Mucosa of rectum (tissue), 2 donors: ENCODE measurements at regions not wholly inside any gene's neighbourhood (a gene's known extent, or its start where the extent isn't known, plus 50 kb on each side); places are given as distances from the start of the nearest gene placed in this dataset.

ENCODE experiments used
- H3K27ac ChIP-seq, 2 donors: one replicate each; pipeline ENCODE4 v1.7.0; 2013; ENCODE audit warnings: inconsistent platforms in 2 of 2, low read depth in 2 of 2, low read length in 2 of 2
- H3K27me3 ChIP-seq, 2 donors: one replicate each; pipeline ENCODE4 v1.7.0; 2013; ENCODE audit warnings: low read length in 2 of 2; ENCODE audit not compliant: control insufficient read depth in 2 of 2, insufficient read depth in 2 of 2
- H3K36me3 ChIP-seq, 2 donors: one replicate each; pipeline ENCODE4 v1.7.0; 2013; ENCODE audit warnings: low read length in 2 of 2; ENCODE audit not compliant: control insufficient read depth in 2 of 2, insufficient read depth in 2 of 2
- H3K4me1 ChIP-seq, 2 donors: one replicate each; pipeline ENCODE4 v1.7.0; 2013; ENCODE audit warnings: low read length in 2 of 2, mild to moderate bottlenecking in 1 of 2; ENCODE audit not compliant: control insufficient read depth in 2 of 2, insufficient read depth in 2 of 2
- H3K4me3 ChIP-seq, 2 donors: one replicate each; pipeline ENCODE4 v1.7.0; 2013; ENCODE audit warnings: low read length in 2 of 2
- H3K9ac ChIP-seq, 2 donors: one replicate each; pipeline ENCODE4 v1.7.0; 2013; ENCODE audit warnings: low read length in 2 of 2, low read depth in 1 of 2, mild to moderate bottlenecking in 1 of 2
- H3K9me3 ChIP-seq, 2 donors: one replicate each; pipeline ENCODE4 v1.7.0; 2013; ENCODE audit warnings: low read length in 2 of 2; ENCODE audit not compliant: control insufficient read depth in 2 of 2
- donor health status: healthy.
- donor health status: Normal muscosa, but diverticular disease.

GRCh38 chr5:158286827-158287226 is 427.9 kb upstream of the CLINT1 start:
- H3K4me1 ChIP-seq, result peaks cover 3 to 6% of the 10 kb centered on the region in 2 donors
- no peak overlapping the region for H3K9ac ChIP-seq
- no peaks in the 10 kb centered on the region for H3K27me3 ChIP-seq
- H3K27ac ChIP-seq, result no peak overlapping the region
- no peaks in the 10 kb centered on the region for H3K36me3 ChIP-seq
- no peak overlapping the region for H3K4me3 ChIP-seq
- no peaks in the 10 kb centered on the region for H3K9me3 ChIP-seq

DNA sequence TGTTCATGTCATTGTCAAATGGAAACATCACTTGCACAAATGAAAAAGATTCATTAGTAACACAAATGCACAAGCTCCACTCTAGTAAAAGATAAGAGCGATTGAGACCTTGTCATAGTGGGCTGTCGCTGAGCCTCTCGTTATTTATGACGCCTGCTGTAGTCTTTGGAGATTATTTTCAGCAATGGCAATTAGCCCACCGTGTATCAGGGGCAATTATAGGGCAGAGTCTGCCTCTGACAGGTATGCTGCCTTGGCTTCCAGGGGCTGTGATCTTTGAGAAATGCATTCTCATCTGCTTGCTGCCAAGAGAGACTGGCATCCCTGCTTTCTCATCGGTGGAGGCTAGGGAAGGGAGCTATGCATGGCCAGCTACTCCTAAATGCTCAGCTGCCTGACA is 426.8 kb upstream of the CLINT1 start:
- H3K4me1 ChIP-seq, result peaks cover 3 to 6% of the 10 kb centered on the region in 2 donors
- no peak overlapping the region for H3K4me3 ChIP-seq
- H3K27ac ChIP-seq, result no peak overlapping the region
- H3K9ac ChIP-seq, result no peak overlapping the region
- no peaks in the 10 kb centered on the region for H3K27me3 ChIP-seq
- H3K9me3 ChIP-seq, result no peaks in the 10 kb centered on the region
- H3K36me3 ChIP-seq, result no peaks in the 10 kb centered on the region

- Histone ChIP-seq H3K9ac (no peak overlapping the region), H3K36me3 (no peaks in the 10 kb centered on the region), H3K4me1 (peaks cover 3 to 6% of the 10 kb centered on the region in 2 donors), H3K9me3 (no peaks in the 10 kb centered on the region), H3K27me3 (no peaks in the 10 kb centered on the region), H3K27ac (no peak overlapping the region), H3K4me3 (no peak overlapping the region)
Observed at GRCh38 chr5:158284242-158284641, 425.3 kb upstream of the CLINT1 start.

DNA sequence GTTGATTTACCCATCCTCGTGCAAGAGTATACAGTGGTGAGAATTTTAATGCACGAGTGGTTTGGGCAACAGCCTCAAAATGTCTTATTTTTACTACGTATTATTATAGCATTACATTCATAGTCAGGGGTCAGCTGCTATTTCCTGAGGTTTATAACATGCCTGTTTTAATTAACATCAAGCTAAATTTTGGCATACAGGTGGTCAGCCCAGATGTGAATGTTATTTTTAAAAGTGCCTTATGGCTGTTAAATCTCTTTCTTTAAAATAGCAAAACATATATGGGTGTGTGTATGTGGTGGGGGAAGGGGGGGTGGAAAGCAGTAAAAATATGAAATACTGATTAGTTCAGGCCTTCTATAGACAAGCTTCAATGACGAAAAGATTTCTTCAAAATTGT is 424.5 kb upstream of the CLINT1 start:
- H3K4me1 ChIP-seq, result peaks cover 3 to 6% of the 10 kb centered on the region in 2 donors
- H3K9me3 ChIP-seq, result no peaks in the 10 kb centered on the region
- no peak overlapping the region for H3K4me3 ChIP-seq
- no peak overlapping the region for H3K9ac ChIP-seq
- H3K27me3 ChIP-seq, result no peaks in the 10 kb centered on the region
- no peaks in the 10 kb centered on the region for H3K36me3 ChIP-seq
- H3K27ac ChIP-seq, result no peak overlapping the region

DNA sequence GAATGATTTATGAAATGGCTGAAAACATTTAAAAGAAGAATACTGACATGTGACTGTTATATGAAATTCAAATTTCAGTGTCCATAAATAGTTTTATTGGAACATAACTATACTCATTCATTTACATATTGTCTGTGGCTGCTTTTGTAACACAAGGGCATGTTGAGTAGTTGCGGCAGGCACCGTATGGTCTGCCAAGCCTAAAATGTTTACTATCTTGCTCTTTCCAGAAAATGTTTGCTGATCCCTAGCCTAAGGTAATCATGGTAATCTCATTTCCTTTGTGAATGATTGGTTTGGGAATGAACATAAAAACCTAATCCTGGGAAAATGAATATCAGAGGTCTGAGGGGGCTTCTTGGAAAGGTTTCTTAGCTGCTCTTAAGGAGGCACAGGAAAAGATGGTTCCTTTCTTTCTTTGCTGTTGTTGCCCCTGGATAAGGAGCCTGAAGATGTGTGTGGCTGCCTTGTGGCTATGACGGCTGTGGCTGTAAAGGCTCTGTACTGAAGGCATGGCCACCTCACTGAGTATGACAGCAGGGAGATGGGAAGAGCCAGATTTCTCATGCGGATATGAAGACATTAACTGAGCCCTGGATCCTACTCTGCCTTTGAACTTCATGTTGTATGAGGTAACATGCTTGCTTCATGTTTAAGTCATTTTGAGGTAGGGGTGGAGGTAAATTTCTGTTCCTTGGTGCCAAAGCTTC is 419.4 kb upstream of the CLINT1 start:
- Histone ChIP-seq H3K4me1 (no peaks in the 10 kb centered on the region), H3K9me3 (no peaks in the 10 kb centered on the region), H3K27me3 (no peaks in the 10 kb centered on the region), H3K36me3 (no peaks in the 10 kb centered on the region), H3K27ac (no peak overlapping the region), H3K4me3 (no peak overlapping the region), H3K9ac (no peak overlapping the region)

DNA sequence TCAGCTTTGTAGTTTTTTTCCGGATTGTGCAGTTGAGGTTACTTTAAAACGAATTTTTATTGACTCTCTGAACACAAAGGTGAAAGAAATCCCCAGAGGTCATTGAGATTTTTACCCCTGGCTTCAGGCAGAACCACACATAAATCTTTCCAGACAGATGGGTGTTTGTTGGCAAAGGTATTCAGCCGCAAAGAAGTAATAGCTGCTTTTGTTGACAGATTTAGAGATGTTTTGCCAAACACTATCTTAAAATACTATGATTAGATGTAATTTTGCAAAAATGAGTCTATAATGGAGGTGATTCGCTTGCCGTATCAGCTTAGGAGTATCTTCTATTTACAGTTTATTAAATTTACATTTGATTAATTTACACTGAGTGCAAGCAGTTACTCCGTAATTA is 418.3 kb upstream of the CLINT1 start:
- H3K36me3 ChIP-seq, result no peaks in the 10 kb centered on the region
- no peak overlapping the region for H3K9ac ChIP-seq
- H3K4me1 ChIP-seq, result no peaks in the 10 kb centered on the region
- H3K27ac ChIP-seq, result no peak overlapping the region
- H3K9me3 ChIP-seq, result no peaks in the 10 kb centered on the region
- H3K27me3 ChIP-seq, result no peaks in the 10 kb centered on the region
- no peak overlapping the region for H3K4me3 ChIP-seq

- Histone ChIP-seq H3K36me3 (no peaks in the 10 kb centered on the region), H3K27ac (no peak overlapping the region), H3K4me1 (no peaks in the 10 kb centered on the region), H3K27me3 (no peaks in the 10 kb centered on the region), H3K4me3 (no peak overlapping the region), H3K9me3 (no peaks in the 10 kb centered on the region), H3K9ac (no peak overlapping the region)
Observed at GRCh38 chr5:158276692-158277091, 417.7 kb upstream of the CLINT1 start.

GRCh38 chr5:158275511-158275910 is 416.6 kb upstream of the CLINT1 start:
- Histone ChIP-seq H3K4me1 (no peaks in the 10 kb centered on the region), H3K9ac (no peak overlapping the region), H3K27ac (no peak overlapping the region), H3K4me3 (no peak overlapping the region), H3K9me3 (no peaks in the 10 kb centered on the region), H3K36me3 (no peaks in the 10 kb centered on the region), H3K27me3 (no peaks in the 10 kb centered on the region)

- Histone ChIP-seq H3K36me3 (no peaks in the 10 kb centered on the region), H3K27me3 (no peaks in the 10 kb centered on the region), H3K4me1 (no peaks in the 10 kb centered on the region), H3K4me3 (no peak overlapping the region), H3K9me3 (no peaks in the 10 kb centered on the region), H3K27ac (no peak overlapping the region), H3K9ac (no peak overlapping the region)
Observed at GRCh38 chr5:158273035-158273434, 414.1 kb upstream of the CLINT1 start.

GRCh38 chr5:158272409-158272808 is 413.5 kb upstream of the CLINT1 start:
- H3K9me3 ChIP-seq, result no peaks in the 10 kb centered on the region
- H3K9ac ChIP-seq, result no peak overlapping the region
- no peak overlapping the region for H3K4me3 ChIP-seq
- no peaks in the 10 kb centered on the region for H3K36me3 ChIP-seq
- no peaks in the 10 kb centered on the region for H3K27me3 ChIP-seq
- no peak overlapping the region for H3K27ac ChIP-seq
- H3K4me1 ChIP-seq, result no peaks in the 10 kb centered on the region
